ENCODE measurements at regions not wholly inside any gene's neighbourhood (a gene's known extent, or its start where the extent isn't known, plus 50 kb on each side); places are given as distances from the start of the nearest gene placed in this dataset.

DNA sequence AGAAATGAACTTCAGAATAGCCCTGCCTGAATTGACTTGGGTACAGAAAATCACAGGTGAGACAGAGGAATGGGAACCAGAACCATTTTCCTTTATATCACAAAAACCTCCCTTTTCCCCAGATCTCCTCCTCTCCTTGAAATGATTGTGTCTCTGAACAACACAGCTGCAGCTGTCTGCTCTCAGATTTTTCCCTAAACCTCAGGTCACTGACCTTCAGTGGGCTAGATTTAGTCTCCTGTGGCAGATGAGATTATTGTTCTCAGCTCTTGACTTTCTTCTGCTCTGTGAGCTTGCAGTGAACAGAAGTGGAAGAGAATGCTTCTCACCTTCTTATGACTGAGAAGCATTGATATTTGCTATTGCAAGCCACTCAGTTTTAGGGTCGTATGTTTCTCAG, 92.3 kb upstream of the FAM20A start:
- TF ChIP-seq, protein P1, sequence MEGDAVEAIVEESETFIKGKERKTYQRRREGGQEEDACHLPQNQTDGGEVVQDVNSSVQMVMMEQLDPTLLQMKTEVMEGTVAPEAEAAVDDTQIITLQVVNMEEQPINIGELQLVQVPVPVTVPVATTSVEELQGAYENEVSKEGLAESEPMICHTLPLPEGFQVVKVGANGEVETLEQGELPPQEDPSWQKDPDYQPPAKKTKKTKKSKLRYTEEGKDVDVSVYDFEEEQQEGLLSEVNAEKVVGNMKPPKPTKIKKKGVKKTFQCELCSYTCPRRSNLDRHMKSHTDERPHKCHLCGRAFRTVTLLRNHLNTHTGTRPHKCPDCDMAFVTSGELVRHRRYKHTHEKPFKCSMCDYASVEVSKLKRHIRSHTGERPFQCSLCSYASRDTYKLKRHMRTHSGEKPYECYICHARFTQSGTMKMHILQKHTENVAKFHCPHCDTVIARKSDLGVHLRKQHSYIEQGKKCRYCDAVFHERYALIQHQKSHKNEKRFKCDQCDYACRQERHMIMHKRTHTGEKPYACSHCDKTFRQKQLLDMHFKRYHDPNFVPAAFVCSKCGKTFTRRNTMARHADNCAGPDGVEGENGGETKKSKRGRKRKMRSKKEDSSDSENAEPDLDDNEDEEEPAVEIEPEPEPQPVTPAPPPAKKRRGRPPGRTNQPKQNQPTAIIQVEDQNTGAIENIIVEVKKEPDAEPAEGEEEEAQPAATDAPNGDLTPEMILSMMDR (IDR thresholded peaks at IDR 0.05): no peak
- TF ChIP-seq POLR2A (IDR thresholded peaks at IDR 0.05): no peak

Measured in testis (tissue), 2 donors.